KMS-11 (cell line): ENCODE measurements at regions not wholly inside any gene's neighbourhood (a gene's known extent, or its start where the extent isn't known, plus 50 kb on each side); places are given as distances from the start of the nearest gene placed in this dataset.

Experiments used
- H2AFZ ChIP-seq: fragments of 200-600 bp; sonication (generic); 2 replicates; pipeline ENCODE4 v1.6.1; 2016; ENCODE audit warnings: antibody characterized with exemption, mixed run types, low read depth
- H3K27ac ChIP-seq: fragments of 200-600 bp; sonication (generic); 2 replicates; pipeline ENCODE4 v1.6.1; 2016; ENCODE audit warnings: mild to moderate bottlenecking, mixed run types
- H3K27me3 ChIP-seq: fragments of 200-600 bp; sonication (generic); 2 replicates; pipeline ENCODE4 v1.6.1; 2017; ENCODE audit warnings: mild to moderate bottlenecking, low read depth, mixed run types, moderate library complexity; ENCODE audit not compliant: insufficient read depth
- H3K36me3 ChIP-seq: fragments of 200-600 bp; sonication (generic); 2 replicates; pipeline ENCODE4 v1.6.1; 2017; ENCODE audit warnings: mild to moderate bottlenecking, mixed run types; ENCODE audit not compliant: insufficient read depth
- H3K4me1 ChIP-seq: fragments of 200-600 bp; sonication (generic); 2 replicates; pipeline ENCODE4 v1.6.1; 2016; ENCODE audit warnings: mild to moderate bottlenecking, low read depth, mixed run types; ENCODE audit not compliant: poor library complexity, severe bottlenecking
- H3K4me2 ChIP-seq: fragments of 200-600 bp; sonication (generic); 2 replicates; pipeline ENCODE4 v1.7.0; 2016; ENCODE audit warnings: mild to moderate bottlenecking, mixed run types
- H3K4me3 ChIP-seq: fragments of 200-600 bp; sonication (generic); IDR thresholded peaks from 2 replicates; pipeline ENCODE4 v1.6.1; 2017; ENCODE audit warnings: low read depth, low read length, mixed read lengths; ENCODE audit not compliant: insufficient read depth
- H3K79me2 ChIP-seq: fragments of 200-600 bp; sonication (generic); 2 replicates; pipeline ENCODE4 v1.6.1; 2016; ENCODE audit warnings: low read depth, mixed run types; ENCODE audit not compliant: insufficient read depth
- H3K9ac ChIP-seq: fragments of 200-600 bp; sonication (generic); 2 replicates; pipeline ENCODE4 v1.6.1; 2016; ENCODE audit warnings: mild to moderate bottlenecking, mixed run types
- H4K20me1 ChIP-seq: fragments of 200-600 bp; sonication (generic); 2 replicates; pipeline ENCODE4 v1.6.1; 2016; ENCODE audit warnings: mild to moderate bottlenecking, mixed run types; ENCODE audit not compliant: insufficient read depth
- CTCF ChIP-seq: fragments of 200-600 bp; sonication (generic); conservative IDR thresholded peaks from 2 replicates; pipeline ENCODE4 v1.6.1; 2017; ENCODE audit warnings: low read depth, mild to moderate bottlenecking, antibody characterized with exemption, low read length, moderate library complexity, mixed read lengths

DNA sequence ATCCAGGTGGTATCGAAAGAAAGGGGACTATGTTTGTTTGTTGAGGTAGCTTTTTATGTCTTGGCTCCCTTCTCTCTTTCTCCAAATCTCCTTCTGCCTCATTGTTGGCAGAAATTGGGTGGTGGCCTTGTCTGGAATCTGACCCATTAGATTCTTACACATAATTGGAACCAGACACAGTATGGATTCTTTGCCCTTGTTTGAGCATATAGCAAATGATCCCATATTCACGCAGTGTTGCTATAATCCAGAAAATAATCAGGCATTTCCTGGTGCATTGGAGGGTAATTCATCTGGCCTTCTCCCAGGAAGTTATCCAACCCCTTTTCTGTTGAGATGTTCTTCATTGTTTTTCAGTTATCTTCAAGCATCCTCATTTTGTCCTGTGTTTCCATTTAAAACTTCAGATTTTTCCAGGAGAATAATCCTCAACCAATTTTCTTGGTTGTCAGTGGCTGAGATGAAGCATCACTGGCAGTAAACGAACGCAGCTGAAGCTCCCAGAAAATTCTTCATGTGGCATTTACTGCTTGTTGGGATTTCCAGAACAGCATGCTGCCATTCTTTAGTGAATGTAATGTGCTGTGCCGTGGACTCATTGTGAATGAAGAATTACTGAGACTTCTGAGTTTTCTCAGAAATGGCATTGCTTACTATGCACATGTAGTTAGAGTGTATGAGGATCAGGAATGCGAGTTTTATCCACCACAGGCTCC lies 70.5 kb upstream of the NTRK2 start:
- Histone ChIP-seq H4K20me1 (no peaks in the 10 kb centered on the region), H3K4me1 (peaks cover 15% of the 10 kb centered on the region)

DNA sequence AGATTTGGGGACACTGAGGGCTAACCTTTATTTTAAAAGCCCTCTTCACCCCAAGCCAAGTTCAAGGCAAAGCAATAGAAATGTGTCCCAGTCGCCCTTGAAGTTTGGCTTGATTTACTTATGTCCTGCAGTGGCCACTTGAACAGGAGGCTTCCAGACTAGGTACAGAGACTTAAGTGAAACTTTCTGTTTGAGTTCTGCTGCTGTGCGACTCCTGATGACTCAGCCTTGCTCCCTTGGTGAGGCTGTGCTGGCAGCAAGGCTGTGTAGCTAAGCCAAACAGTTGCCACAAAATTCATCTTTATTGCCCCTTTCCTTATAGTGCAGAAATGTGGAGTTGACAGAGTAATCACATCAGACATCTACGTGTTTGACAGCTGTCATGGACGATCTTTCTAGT lies 68.8 kb upstream of the NTRK2 start:
- Histone ChIP-seq H3K4me2 (no peak overlapping the region), H3K27ac (no peak overlapping the region), H3K4me1 (peaks cover 15% of the 10 kb centered on the region), H3K27me3 (no peaks in the 10 kb centered on the region), H3K79me2 (no peaks in the 10 kb centered on the region), H3K4me3 (no peak overlapping the region), H3K36me3 (no peaks in the 10 kb centered on the region), H4K20me1 (no peaks in the 10 kb centered on the region), H2AFZ (no peak overlapping the region), H3K9ac (no peak overlapping the region)
- TF ChIP-seq CTCF = no peak

More for the DNA sequence above, 70.5 kb upstream of the NTRK2 start:
- no peak for TF ChIP-seq CTCF
- H2AFZ ChIP-seq = no peak overlapping the region
- H3K4me2 ChIP-seq = no peak overlapping the region
- no peaks in the 10 kb centered on the region for H3K36me3 ChIP-seq
- no peaks in the 10 kb centered on the region for H3K79me2 ChIP-seq
- H3K27me3 ChIP-seq = no peaks in the 10 kb centered on the region
- H3K9ac ChIP-seq = no peak overlapping the region
- no peak overlapping the region for H3K4me3 ChIP-seq
- H3K27ac ChIP-seq = no peak overlapping the region

- H3K4me1 ChIP-seq = no peaks in the 10 kb centered on the region
- no peak overlapping the region for H3K9ac ChIP-seq
- no peaks in the 10 kb centered on the region for H3K27me3 ChIP-seq
- no peak for TF ChIP-seq CTCF
- no peak overlapping the region for H3K27ac ChIP-seq
- H2AFZ ChIP-seq = no peak overlapping the region
- H3K79me2 ChIP-seq = no peaks in the 10 kb centered on the region
- no peaks in the 10 kb centered on the region for H4K20me1 ChIP-seq
- H3K4me2 ChIP-seq = no peak overlapping the region
- H3K4me3 ChIP-seq = no peak overlapping the region
- H3K36me3 ChIP-seq = no peaks in the 10 kb centered on the region
These were observed 65.3 kb upstream of the NTRK2 start for GRCh38 chr9:84604223-84604622.

DNA sequence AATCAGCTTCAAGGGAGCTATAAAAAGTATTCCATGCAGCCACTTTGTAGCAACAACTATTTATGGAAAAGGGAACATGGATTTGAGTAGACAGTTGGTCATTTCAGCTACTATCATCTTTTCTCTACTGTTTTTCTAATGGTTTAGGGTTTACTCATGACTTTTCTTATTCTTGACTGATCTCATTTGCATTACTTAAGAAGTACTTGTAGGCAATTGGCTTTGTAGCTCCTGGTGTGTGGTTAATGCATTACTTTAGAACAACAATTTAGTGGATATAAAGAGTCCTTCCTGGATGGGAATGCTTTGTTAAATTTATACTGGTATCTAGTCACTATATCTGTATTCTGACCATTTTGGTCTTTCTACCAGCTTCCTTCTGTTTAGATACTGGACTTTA lies 59.8 kb upstream of the NTRK2 start:
- no peak for TF ChIP-seq CTCF
- Histone ChIP-seq H3K4me2 (no peak overlapping the region), H3K4me1 (no peaks in the 10 kb centered on the region), H3K27me3 (no peaks in the 10 kb centered on the region), H3K27ac (no peak overlapping the region), H2AFZ (no peak overlapping the region), H4K20me1 (no peaks in the 10 kb centered on the region), H3K4me3 (no peak overlapping the region), H3K79me2 (no peaks in the 10 kb centered on the region), H3K36me3 (no peaks in the 10 kb centered on the region), H3K9ac (no peak overlapping the region)
